ENCODE measurements at regions not wholly inside any gene's neighbourhood (a gene's known extent, or its start where the extent isn't known, plus 50 kb on each side); places are given as distances from the start of the nearest gene placed in this dataset.

GRCh38 chr11:30172883-30173311 lies 57.9 kb upstream of the FSHB start:
- no peaks in the 10 kb centered on the region for H3K4me1 ChIP-seq (ENCODE audit: insufficient read depth, low read length)
- H3K27me3 ChIP-seq (ENCODE audit: insufficient read depth, low read length): no peaks in the 10 kb centered on the region
- no peaks in the 10 kb centered on the region for H3K9me3 ChIP-seq (ENCODE audit: low read length)
- H2AFZ ChIP-seq (ENCODE audit: low read depth, low read length): no peak overlapping the region
- no peak overlapping the region for H3K4me3 ChIP-seq (ENCODE audit: low read length)
- no peaks in the 10 kb centered on the region for H3K36me3 ChIP-seq (ENCODE audit: insufficient read depth, low read length)

GRCh38 chr11:30174265-30175020 lies 56.4 kb upstream of the FSHB start:
- no peaks in the 10 kb centered on the region for H3K9me3 ChIP-seq (ENCODE audit: low read length)
- H3K27me3 ChIP-seq (ENCODE audit: insufficient read depth, low read length): no peaks in the 10 kb centered on the region
- H3K4me3 ChIP-seq (ENCODE audit: low read length): no peak overlapping the region
- no peaks in the 10 kb centered on the region for H3K4me1 ChIP-seq (ENCODE audit: insufficient read depth, low read length)
- no peaks in the 10 kb centered on the region for H3K36me3 ChIP-seq (ENCODE audit: insufficient read depth, low read length)
- no peak overlapping the region for H2AFZ ChIP-seq (ENCODE audit: low read depth, low read length)

Data from neuron (in vitro differentiated cells).